ENCODE measurements at regions not wholly inside any gene's neighbourhood (a gene's known extent, or its start where the extent isn't known, plus 50 kb on each side); places are given as distances from the start of the nearest gene placed in this dataset.

- TF ChIP-seq, protein P1, sequence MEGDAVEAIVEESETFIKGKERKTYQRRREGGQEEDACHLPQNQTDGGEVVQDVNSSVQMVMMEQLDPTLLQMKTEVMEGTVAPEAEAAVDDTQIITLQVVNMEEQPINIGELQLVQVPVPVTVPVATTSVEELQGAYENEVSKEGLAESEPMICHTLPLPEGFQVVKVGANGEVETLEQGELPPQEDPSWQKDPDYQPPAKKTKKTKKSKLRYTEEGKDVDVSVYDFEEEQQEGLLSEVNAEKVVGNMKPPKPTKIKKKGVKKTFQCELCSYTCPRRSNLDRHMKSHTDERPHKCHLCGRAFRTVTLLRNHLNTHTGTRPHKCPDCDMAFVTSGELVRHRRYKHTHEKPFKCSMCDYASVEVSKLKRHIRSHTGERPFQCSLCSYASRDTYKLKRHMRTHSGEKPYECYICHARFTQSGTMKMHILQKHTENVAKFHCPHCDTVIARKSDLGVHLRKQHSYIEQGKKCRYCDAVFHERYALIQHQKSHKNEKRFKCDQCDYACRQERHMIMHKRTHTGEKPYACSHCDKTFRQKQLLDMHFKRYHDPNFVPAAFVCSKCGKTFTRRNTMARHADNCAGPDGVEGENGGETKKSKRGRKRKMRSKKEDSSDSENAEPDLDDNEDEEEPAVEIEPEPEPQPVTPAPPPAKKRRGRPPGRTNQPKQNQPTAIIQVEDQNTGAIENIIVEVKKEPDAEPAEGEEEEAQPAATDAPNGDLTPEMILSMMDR (conservative IDR thresholded peaks at IDR 0.05), result no peak
- no peaks in the 10 kb centered on the region for H3K27me3 Mint-ChIP-seq (ENCODE audit: insufficient read depth)
- H3K27ac Mint-ChIP-seq, result no peak overlapping the region
- peaks cover 4% of the 10 kb centered on the region for H3K9me3 Mint-ChIP-seq
- Histone ChIP-seq H3K27me3 (ENCODE audit: control insufficient read depth, insufficient read depth, low read length, poor library complexity, severe bottlenecking) (no peaks in the 10 kb centered on the region), H3K36me3 (ENCODE audit: control insufficient read depth, insufficient read depth, low read length) (no peaks in the 10 kb centered on the region), H3K4me3 (ENCODE audit: low read length) (no peak overlapping the region), H3K9ac (ENCODE audit: extremely low read depth, low read length, poor library complexity, severe bottlenecking) (no peak overlapping the region), H3K4me1 (ENCODE audit: control insufficient read depth, insufficient read depth, low read length) (no peaks in the 10 kb centered on the region), H3K9me3 (ENCODE audit: control insufficient read depth, low read length) (no peaks in the 10 kb centered on the region), H3K27ac (ENCODE audit: low read depth, low read length) (no peak overlapping the region)
- no peak for DNase-seq
- H3K4me3 Mint-ChIP-seq, result no peak overlapping the region
- WGBS, 2 experiments (ENCODE audit: insufficient coverage in 1 of 2, insufficient read length in 1 of 2), result 94 to 100% methylated on average over 1 of the region's 2 CpGs
- H3K4me1 Mint-ChIP-seq, result no peaks in the 10 kb centered on the region
- H3K36me3 Mint-ChIP-seq (ENCODE audit: low read depth), result no peaks in the 10 kb centered on the region
Observed at GRCh38 chr4:116438417-116438816, 647.0 kb downstream of the TRAM1L1 start.

DNA sequence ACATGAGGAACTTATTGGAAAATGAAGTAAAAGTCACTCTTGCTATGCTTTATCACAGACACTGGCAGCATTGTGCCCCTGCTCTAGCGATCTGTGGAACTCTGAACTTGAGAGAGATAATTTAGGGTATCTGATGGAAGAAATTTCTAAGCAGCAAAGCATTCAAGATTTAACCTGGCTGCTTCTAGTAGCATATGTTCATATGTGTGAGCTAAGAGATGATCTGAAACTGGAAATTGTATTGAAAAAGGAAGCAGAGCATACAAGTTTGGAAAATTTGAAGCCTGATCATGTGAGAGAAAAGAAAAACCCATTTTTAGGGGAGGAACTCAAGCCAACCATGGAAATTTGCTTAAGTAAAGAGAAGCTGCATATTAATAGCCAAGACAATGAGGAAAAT is 657.7 kb downstream of the TRAM1L1 start:
- H3K27me3 ChIP-seq (ENCODE audit: control insufficient read depth, insufficient read depth, low read length, poor library complexity, severe bottlenecking), result no peaks in the 10 kb centered on the region
- DNase-seq, result no peak
- no peak overlapping the region for H3K9ac ChIP-seq (ENCODE audit: extremely low read depth, low read length, poor library complexity, severe bottlenecking)
- Mint-ChIP-seq H3K4me1 (no peaks in the 10 kb centered on the region), H3K27ac (no peak overlapping the region), H3K9me3 (peaks cover 23% of the 10 kb centered on the region), H3K4me3 (no peak overlapping the region), H3K27me3 (ENCODE audit: insufficient read depth) (no peaks in the 10 kb centered on the region), H3K36me3 (ENCODE audit: low read depth) (no peaks in the 10 kb centered on the region)
- H3K9me3 ChIP-seq (ENCODE audit: control insufficient read depth, low read length), result peaks cover 29% of the 10 kb centered on the region
- H3K4me3 ChIP-seq (ENCODE audit: low read length), result no peak overlapping the region
- H3K36me3 ChIP-seq (ENCODE audit: control insufficient read depth, insufficient read depth, low read length), result no peaks in the 10 kb centered on the region
- 93 to 100% methylated on average over 1 of the region's 1 CpG for WGBS, 2 experiments (ENCODE audit: insufficient coverage in 1 of 2, insufficient read length in 1 of 2)
- TF ChIP-seq, protein P1 (conservative IDR thresholded peaks at IDR 0.05), result no peak
- no peaks in the 10 kb centered on the region for H3K4me1 ChIP-seq (ENCODE audit: control insufficient read depth, insufficient read depth, low read length)
- H3K27ac ChIP-seq (ENCODE audit: low read depth, low read length), result no peak overlapping the region

DNA sequence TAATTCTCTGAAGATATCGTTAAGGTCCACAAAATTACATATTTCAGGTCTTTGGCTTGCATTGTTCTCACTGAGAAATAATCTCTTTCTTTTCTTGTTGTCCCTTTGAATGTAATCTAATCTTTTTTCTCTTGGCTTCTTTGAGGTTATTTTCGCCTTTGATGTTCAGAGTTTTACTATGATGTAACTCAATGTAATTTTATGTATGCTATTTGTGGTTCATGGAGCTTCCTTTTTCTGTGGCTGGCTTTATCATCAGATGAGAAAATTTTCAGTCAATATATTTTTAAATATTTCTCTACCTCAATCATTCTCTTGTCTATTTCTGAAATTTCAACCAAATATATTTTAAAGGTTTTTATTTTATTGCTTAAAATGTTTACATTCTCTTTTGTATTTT is 672.2 kb downstream of the TRAM1L1 start:
- H3K27ac ChIP-seq (ENCODE audit: low read depth, low read length), result no peak overlapping the region
- no peaks in the 10 kb centered on the region for H3K9me3 ChIP-seq (ENCODE audit: control insufficient read depth, low read length)
- Mint-ChIP-seq H3K4me3 (no peak overlapping the region), H3K36me3 (ENCODE audit: low read depth) (no peaks in the 10 kb centered on the region), H3K9me3 (no peaks in the 10 kb centered on the region), H3K27me3 (ENCODE audit: insufficient read depth) (no peaks in the 10 kb centered on the region), H3K4me1 (no peaks in the 10 kb centered on the region), H3K27ac (no peak overlapping the region)
- TF ChIP-seq, protein P1 (conservative IDR thresholded peaks at IDR 0.05), result no peak
- no peak overlapping the region for H3K9ac ChIP-seq (ENCODE audit: extremely low read depth, low read length, poor library complexity, severe bottlenecking)
- 91% methylated on average over 2 of the region's 2 CpGs; no CpG with 5 or more reads in 1 of the 2 experiments for WGBS, 2 experiments (ENCODE audit: insufficient coverage in 1 of 2, insufficient read length in 1 of 2)
- no peaks in the 10 kb centered on the region for H3K36me3 ChIP-seq (ENCODE audit: control insufficient read depth, insufficient read depth, low read length)
- H3K4me1 ChIP-seq (ENCODE audit: control insufficient read depth, insufficient read depth, low read length), result no peaks in the 10 kb centered on the region
- no peak for DNase-seq
- H3K4me3 ChIP-seq (ENCODE audit: low read length), result no peak overlapping the region
- no peaks in the 10 kb centered on the region for H3K27me3 ChIP-seq (ENCODE audit: control insufficient read depth, insufficient read depth, low read length, poor library complexity, severe bottlenecking)

Data from endodermal cell (in vitro differentiated cells).